Pancreas (tissue), 10 donors: ENCODE measurements at regions not wholly inside any gene's neighbourhood (a gene's known extent, or its start where the extent isn't known, plus 50 kb on each side); places are given as distances from the start of the nearest gene placed in this dataset.

Experiments used
- ATAC-seq, 4 donors: fragments of 200-7000 bp; cut with Tn5 transposase; one replicate each; pipeline versions ENCODE4 v1.8.0 to v1.9.1; 2020; ENCODE audit warnings: mild to moderate bottlenecking in 4 of 4, moderate library complexity in 4 of 4
- DNase-seq, 6 donors: peaks; one replicate each; pipeline ENCODE4 v3.0.0-alpha.2; 2020
- FAIRE-seq: peaks from 2 replicates; lab custom pipeline; 2012; peaks lifted over from hg19 to GRCh38; lab: Jason Lieb, UNC
- H3K27ac ChIP-seq, 4 donors: fragments of 200-600 bp; sonication (generic); 1 replicate in 3 of 4; 2 replicates in 1 of 4; pipeline versions ENCODE4 v1.5.0 to v1.8.0; 2020
- H3K27me3 ChIP-seq, 4 donors: fragments of 200-600 bp; one replicate each; pipeline ENCODE4 v1.8.0; 2021
- H3K36me3 ChIP-seq, 3 donors: fragments of 200-600 bp; sonication (generic) in 1 of 3; one replicate each; pipeline versions ENCODE4 v1.5.0 to v1.8.0; 2020 to 2021
- H3K4me1 ChIP-seq, 3 donors: fragments of 200-600 bp; one replicate each; pipeline ENCODE4 v1.8.0; 2021
- H3K4me3 ChIP-seq, 4 donors: fragments of 200-600 bp; sonication (generic) in 2 of 4; one replicate each; pipeline versions ENCODE4 v1.5.0 to v1.8.0; 2020 to 2021
- H3K9me3 ChIP-seq, 4 donors: fragments of 200-600 bp; one replicate each; pipeline ENCODE4 v1.8.0; 2021
- WGBS, 2 donors: extraction: QIAGEN DNeasy Blood & Tissue Kit; methylation state at CpG; one replicate each; pipeline ENCODE4 v1.1.7; 2013; 5-methylcytosine and 5-hydroxymethylcytosine counted together
- intact Hi-C, 3 donors: fragments of 100-400 bp; cut with DNase I; formaldehyde crosslinking; loops; one replicate each; pipeline versions ENCODE4 v1.11.1 to v1.14.2; 2022
- TF ChIP-seq, protein P1 (sequence below), 4 donors: fragments of 200-600 bp; sonication (generic) in 3 of 4; IDR thresholded peaks; one replicate each; pipeline versions ENCODE4 v1.5.0 to v1.8.0; 2021; ENCODE audit warnings: antibody characterized with exemption in 4 of 4
- donor health status: healthy with polysubstance abuse.
- donor health status: DM: no; HTN: no; CAD: no; lungs with moderate emphysema.
- donor health status: DM: no; HTN: no; CAD: no.
- donor health status: control.
- donor health status: control.
- donor health status: Bipolar disorder and iron deficiency.
- donor health status: DM: yes; HTN: yes; CAD: no.
- donor health status: DM: no; HTN: no; CAD: no.
- donor health status: DM: no; HTN: no; CAD: no.
- donor health status: DM: yes; HTN: yes; CAD: no.

DNA sequence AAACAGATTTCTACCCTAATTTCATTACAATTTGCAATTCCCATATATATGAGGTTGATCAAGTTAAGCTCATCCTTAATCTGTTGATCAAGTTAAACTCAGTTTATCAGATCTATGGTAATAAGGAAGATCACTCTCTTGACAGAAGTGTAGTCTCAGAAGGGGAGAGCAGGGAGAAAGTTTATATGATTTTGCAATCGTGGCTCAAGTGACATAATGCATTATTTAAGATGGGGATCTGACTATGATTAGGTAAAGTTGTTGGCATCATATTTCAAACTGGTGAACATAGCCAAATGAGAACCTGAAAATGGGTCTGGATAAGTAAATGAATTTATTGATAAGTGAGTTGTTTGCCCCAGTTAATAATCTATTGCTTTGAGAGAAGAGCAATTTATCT, 995.3 kb downstream of the OTOL1 start:
- Histone ChIP-seq H3K4me3 (no peak overlapping the region), H3K27ac (no peak overlapping the region), H3K4me1 (no peaks in the 10 kb centered on the region), H3K9me3 (no peaks in the 10 kb centered on the region), H3K36me3 (no peaks in the 10 kb centered on the region), H3K27me3 (no peaks in the 10 kb centered on the region)
- TF ChIP-seq, protein P1, sequence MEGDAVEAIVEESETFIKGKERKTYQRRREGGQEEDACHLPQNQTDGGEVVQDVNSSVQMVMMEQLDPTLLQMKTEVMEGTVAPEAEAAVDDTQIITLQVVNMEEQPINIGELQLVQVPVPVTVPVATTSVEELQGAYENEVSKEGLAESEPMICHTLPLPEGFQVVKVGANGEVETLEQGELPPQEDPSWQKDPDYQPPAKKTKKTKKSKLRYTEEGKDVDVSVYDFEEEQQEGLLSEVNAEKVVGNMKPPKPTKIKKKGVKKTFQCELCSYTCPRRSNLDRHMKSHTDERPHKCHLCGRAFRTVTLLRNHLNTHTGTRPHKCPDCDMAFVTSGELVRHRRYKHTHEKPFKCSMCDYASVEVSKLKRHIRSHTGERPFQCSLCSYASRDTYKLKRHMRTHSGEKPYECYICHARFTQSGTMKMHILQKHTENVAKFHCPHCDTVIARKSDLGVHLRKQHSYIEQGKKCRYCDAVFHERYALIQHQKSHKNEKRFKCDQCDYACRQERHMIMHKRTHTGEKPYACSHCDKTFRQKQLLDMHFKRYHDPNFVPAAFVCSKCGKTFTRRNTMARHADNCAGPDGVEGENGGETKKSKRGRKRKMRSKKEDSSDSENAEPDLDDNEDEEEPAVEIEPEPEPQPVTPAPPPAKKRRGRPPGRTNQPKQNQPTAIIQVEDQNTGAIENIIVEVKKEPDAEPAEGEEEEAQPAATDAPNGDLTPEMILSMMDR (IDR thresholded peaks at IDR 0.05): no peak
- intact Hi-C loops: no loop called here
- FAIRE-seq (no peak), DNase-seq (no peak), ATAC-seq (no peak)
- 21 to 24% methylated on average over 1 of the region's 1 CpG for WGBS, 2 donors

DNA sequence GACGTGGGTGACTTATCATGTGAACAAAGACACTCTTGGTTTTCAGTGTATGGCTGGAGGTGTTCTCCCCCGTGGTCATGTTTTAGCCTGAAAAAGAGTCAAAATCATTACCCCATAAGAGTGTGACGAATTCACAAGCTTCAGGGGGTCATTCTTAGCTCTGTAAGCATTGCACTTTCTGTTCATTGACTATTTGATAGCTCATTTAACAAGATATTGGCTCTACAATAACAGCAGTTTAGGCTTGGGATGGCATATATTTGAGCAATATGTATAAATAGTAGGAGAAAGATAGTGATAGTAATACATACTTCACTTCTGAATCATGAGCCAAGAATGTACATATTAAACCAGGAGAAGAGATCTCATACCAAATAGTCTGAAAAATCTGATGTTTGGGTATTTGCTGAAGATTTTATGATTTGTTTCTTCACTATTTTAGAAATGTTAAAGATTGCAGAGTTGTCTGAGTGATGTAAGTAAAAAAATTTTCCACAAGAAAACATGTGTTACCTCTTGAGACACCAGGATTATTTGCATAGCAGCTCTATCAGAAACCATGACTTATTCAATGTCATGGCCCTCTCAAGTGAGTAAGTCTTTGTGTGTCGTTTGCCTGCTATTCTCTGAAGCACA, 996.0 kb downstream of the OTOL1 start:
- 17 to 20% methylated on average over 4 of the region's 4 CpGs for WGBS, 2 donors
- Histone ChIP-seq H3K36me3 (no peaks in the 10 kb centered on the region), H3K4me3 (no peak overlapping the region), H3K27ac (no peak overlapping the region), H3K27me3 (no peaks in the 10 kb centered on the region), H3K4me1 (no peaks in the 10 kb centered on the region), H3K9me3 (no peaks in the 10 kb centered on the region)
- TF ChIP-seq, protein P1 (IDR thresholded peaks at IDR 0.05): no peak
- no peak for DNase-seq
- FAIRE-seq: no peak
- intact Hi-C loops: no loop called here
- no peak for ATAC-seq

DNA sequence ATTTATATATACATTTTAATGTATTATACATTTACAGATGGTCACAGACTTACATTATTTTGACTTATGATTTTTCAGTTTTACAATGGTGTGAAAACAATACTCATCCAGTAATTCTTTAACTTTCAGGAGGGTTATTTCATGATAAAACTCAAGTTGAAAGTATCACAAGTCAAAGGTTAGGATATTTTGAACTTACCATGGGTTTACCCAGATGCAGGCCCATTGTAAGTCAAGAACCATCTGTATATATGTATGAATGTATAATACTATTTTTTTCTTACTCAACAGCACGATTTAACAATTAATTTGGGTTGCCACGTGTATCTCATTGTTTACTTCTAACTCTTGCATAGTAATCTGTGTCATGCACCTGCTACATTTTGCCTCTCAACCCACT, 1002.0 kb downstream of the OTOL1 start:
- FAIRE-seq (no peak), ATAC-seq (no peak)

DNA sequence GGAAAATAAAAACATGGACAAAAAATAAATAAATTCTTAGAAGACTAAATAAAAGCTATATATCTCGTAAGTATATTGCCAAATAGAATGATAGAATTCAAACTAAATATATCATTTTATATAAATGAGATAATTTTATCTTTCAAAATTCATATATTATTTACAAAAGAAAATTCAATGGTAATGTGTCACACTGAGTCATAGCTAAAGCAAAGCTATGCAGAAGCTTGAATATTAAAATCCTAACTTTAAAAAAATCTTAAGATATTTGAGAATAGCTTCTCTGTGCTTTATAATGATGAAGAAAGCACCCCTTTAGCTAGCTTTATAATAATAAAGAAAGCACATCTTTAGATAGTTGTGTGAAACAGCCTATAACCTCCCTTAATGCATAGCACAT, 1010.8 kb downstream of the OTOL1 start:
- H3K4me1 ChIP-seq: no peaks in the 10 kb centered on the region
- no peak for DNase-seq
- intact Hi-C loops: no loop called here
- H3K36me3 ChIP-seq: no peaks in the 10 kb centered on the region
- TF ChIP-seq, protein P1 (IDR thresholded peaks at IDR 0.05): no peak
- 40 to 63% methylated on average over 1 of the region's 1 CpG for WGBS, 2 donors
- no peaks in the 10 kb centered on the region for H3K9me3 ChIP-seq
- H3K27me3 ChIP-seq: no peaks in the 10 kb centered on the region
- FAIRE-seq: no peak
- no peak for ATAC-seq
- no peak overlapping the region for H3K27ac ChIP-seq
- no peak overlapping the region for H3K4me3 ChIP-seq

More for the DNA sequence above, 1002.0 kb downstream of the OTOL1 start:
- Histone ChIP-seq H3K27ac (no peak overlapping the region), H3K9me3 (no peaks in the 10 kb centered on the region), H3K4me3 (no peak overlapping the region), H3K27me3 (no peaks in the 10 kb centered on the region), H3K4me1 (no peaks in the 10 kb centered on the region), H3K36me3 (no peaks in the 10 kb centered on the region)
- intact Hi-C loops: no loop called here
- TF ChIP-seq, protein P1 (IDR thresholded peaks at IDR 0.05): no peak
- WGBS, 2 donors: 17 to 31% methylated on average over 2 of the region's 2 CpGs
- no peak for DNase-seq

DNA sequence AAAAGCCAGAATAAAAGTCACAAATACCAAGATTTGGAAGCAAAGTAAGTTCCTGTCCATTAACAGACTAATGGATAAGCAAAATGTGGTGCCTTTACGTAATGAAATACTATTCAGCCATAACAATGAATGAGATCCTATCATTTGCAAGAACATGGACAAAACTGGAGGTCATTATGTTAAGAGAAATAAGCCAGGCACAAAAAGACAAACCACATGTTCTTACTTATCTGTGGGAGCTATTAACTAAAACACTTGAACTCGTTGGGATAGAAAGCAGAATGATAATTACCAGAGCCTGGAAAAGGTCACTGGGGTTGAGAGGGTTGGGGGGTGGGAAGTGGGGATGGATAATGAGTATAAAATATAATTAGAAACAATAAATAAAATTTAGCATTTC, 1015.9 kb downstream of the OTOL1 start:
- DNase-seq (no peak), FAIRE-seq (no peak), ATAC-seq (no peak)
- Histone ChIP-seq H3K27me3 (no peaks in the 10 kb centered on the region), H3K4me3 (no peak overlapping the region), H3K27ac (no peak overlapping the region), H3K9me3 (no peaks in the 10 kb centered on the region), H3K36me3 (no peaks in the 10 kb centered on the region), H3K4me1 (no peaks in the 10 kb centered on the region)
- WGBS, 2 donors: 35 to 54% methylated on average over 2 of the region's 2 CpGs
- TF ChIP-seq, protein P1 (IDR thresholded peaks at IDR 0.05): no peak
- intact Hi-C loops: no loop called here
